Islet of Langerhans (tissue), 1 donor: ENCODE measurements at regions not wholly inside any gene's neighbourhood (a gene's known extent, or its start where the extent isn't known, plus 50 kb on each side); places are given as distances from the start of the nearest gene placed in this dataset.
"Not testable (repeated sequence)": the region's sequence is repeated elsewhere in the genome, so short reads cannot be mapped to it uniquely, and the experiment has no call there.

ENCODE experiments used
- FAIRE-seq: peaks from one replicate; lab custom pipeline; 2011; peaks lifted over from hg19 to GRCh38; lab: Jason Lieb, UNC

- FAIRE-seq: no peak
Measured at GRCh38 chr6:27806981-27807440, 105.2 kb downstream of the OR2B2 start.

- no peak for FAIRE-seq
Measured at GRCh38 chr6:27805347-27805746, 106.8 kb downstream of the OR2B2 start.

- FAIRE-seq: no peak
Measured at GRCh38 chr6:27804851-27805250, 107.3 kb downstream of the OR2B2 start.

GRCh38 chr6:27800731-27801373 is 111.3 kb downstream of the OR2B2 start:
- FAIRE-seq: no peak

GRCh38 chr6:27797960-27798359 is 114.2 kb downstream of the OR2B2 start:
- FAIRE-seq: no peak

GRCh38 chr6:27796736-27797481 is 115.3 kb downstream of the OR2B2 start:
- FAIRE-seq: not testable (repeated sequence)

GRCh38 chr6:27795697-27796494 is 116.3 kb downstream of the OR2B2 start:
- peak; percentile 95 for FAIRE-seq

- FAIRE-seq: no peak
Measured at GRCh38 chr6:27791182-27791943, 120.8 kb downstream of the OR2B2 start.

- not testable (repeated sequence) for FAIRE-seq
Measured at GRCh38 chr6:27788376-27788775, 123.8 kb downstream of the OR2B2 start.

- FAIRE-seq: no peak
Measured at GRCh38 chr6:27786048-27786447, 126.1 kb downstream of the OR2B2 start.

GRCh38 chr6:27785294-27785693 is 126.9 kb downstream of the OR2B2 start:
- no peak for FAIRE-seq

- no peak for FAIRE-seq
Measured at GRCh38 chr6:27782748-27783147, 129.4 kb downstream of the OR2B2 start.

GRCh38 chr6:27778625-27779417 is 133.4 kb downstream of the OR2B2 start:
- FAIRE-seq: no peak

GRCh38 chr6:27777614-27778355 is 134.4 kb downstream of the OR2B2 start:
- no peak for FAIRE-seq

GRCh38 chr6:27777126-27777525 is 135.1 kb downstream of the OR2B2 start:
- FAIRE-seq: no peak

- FAIRE-seq: no peak
Measured at GRCh38 chr6:27776504-27776903, 135.7 kb downstream of the OR2B2 start.

- no peak for FAIRE-seq
Measured at GRCh38 chr6:27775796-27776184, 136.4 kb downstream of the OR2B2 start.

GRCh38 chr6:27775138-27775795 is 136.9 kb downstream of the OR2B2 start:
- FAIRE-seq: not testable (repeated sequence)

GRCh38 chr6:27774264-27774600 is 138.0 kb downstream of the OR2B2 start:
- FAIRE-seq: not testable (repeated sequence)
